ENCODE measurements at regions not wholly inside any gene's neighbourhood (a gene's known extent, or its start where the extent isn't known, plus 50 kb on each side); places are given as distances from the start of the nearest gene placed in this dataset.

DNA sequence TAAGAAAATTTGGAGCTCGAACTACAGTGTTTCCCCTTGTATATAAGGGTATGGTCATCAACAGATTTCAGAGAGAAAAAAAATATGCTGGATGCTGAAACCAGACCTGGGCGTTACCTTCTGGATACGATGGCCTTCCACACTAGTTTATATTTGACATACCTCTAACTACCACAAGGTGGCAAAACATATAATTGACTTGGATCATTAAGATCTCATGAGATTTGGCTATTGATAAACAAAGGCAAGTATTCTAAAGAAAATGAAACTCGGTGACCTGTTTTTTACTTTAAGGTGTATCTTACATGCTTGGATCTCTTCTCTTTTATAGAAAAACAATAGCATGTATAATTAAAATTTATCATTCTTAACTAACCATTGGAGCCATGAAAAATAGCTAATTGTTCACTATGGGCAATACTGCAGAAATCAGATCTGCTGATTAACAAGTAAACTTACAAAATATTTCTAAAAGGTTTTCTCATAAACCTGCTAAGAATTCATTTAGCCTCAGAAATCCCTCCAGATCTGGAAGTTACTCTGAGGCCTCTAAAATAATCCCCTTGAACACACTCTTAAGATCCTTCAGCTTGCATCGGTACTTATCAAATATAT is 300.6 kb upstream of the KCNH8 start:
- Mint-ChIP-seq H3K4me1 (ENCODE audit: low read depth) (peaks cover 12% of the 10 kb centered on the region), H3K4me3 (no peak overlapping the region), H3K9me3 (no peaks in the 10 kb centered on the region), H3K27ac (no peak overlapping the region), H3K27me3 (no peaks in the 10 kb centered on the region), H3K36me3 (ENCODE audit: low read depth) (no peaks in the 10 kb centered on the region)
- intact Hi-C loops (cut with micrococcal nuclease), result loop anchor here (10.0 kb wide), 1 partner anchor 1017 kb away; no protein-coding TSS in a partner anchor

DNA sequence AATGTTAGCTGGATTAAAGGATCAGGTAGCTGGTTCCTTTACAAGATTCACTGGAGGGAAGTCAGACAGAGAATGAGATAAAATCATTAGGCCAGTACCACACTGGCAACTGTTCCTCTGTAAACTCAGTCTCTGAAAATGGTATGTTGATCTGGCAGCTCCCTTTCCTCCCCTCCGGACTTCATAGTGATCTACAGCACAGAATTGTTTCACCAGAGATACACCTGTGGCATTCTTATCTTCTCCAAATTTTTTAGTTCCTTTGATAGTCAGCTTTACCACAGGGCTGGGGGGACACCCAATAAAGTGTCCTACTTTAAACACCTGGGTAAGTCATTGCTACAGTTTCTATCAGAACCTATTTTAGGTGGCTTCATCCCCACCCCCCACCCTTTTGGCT is 304.3 kb upstream of the KCNH8 start:
- Mint-ChIP-seq H3K36me3 (ENCODE audit: low read depth) (no peaks in the 10 kb centered on the region), H3K27ac (no peak overlapping the region), H3K9me3 (no peaks in the 10 kb centered on the region), H3K4me1 (ENCODE audit: low read depth) (peaks cover 12% of the 10 kb centered on the region), H3K4me3 (no peak overlapping the region), H3K27me3 (no peaks in the 10 kb centered on the region)
- intact Hi-C loops (cut with micrococcal nuclease), result loop anchor here (10.0 kb wide), 1 partner anchor 1021 kb away; no protein-coding TSS in a partner anchor

- no peaks in the 10 kb centered on the region for H3K9me3 Mint-ChIP-seq
- no peak overlapping the region for H3K4me3 Mint-ChIP-seq
- peaks cover 12% of the 10 kb centered on the region for H3K4me1 Mint-ChIP-seq (ENCODE audit: low read depth)
- intact Hi-C loops (cut with micrococcal nuclease), result loop anchor here (10.0 kb wide), 1 partner anchor 1022 kb away; no protein-coding TSS in a partner anchor
- H3K36me3 Mint-ChIP-seq (ENCODE audit: low read depth), result no peaks in the 10 kb centered on the region
- H3K27ac Mint-ChIP-seq, result no peak overlapping the region
- H3K27me3 Mint-ChIP-seq, result no peaks in the 10 kb centered on the region
Observed at GRCh38 chr3:18843188-18843587, 305.1 kb upstream of the KCNH8 start.

DNA sequence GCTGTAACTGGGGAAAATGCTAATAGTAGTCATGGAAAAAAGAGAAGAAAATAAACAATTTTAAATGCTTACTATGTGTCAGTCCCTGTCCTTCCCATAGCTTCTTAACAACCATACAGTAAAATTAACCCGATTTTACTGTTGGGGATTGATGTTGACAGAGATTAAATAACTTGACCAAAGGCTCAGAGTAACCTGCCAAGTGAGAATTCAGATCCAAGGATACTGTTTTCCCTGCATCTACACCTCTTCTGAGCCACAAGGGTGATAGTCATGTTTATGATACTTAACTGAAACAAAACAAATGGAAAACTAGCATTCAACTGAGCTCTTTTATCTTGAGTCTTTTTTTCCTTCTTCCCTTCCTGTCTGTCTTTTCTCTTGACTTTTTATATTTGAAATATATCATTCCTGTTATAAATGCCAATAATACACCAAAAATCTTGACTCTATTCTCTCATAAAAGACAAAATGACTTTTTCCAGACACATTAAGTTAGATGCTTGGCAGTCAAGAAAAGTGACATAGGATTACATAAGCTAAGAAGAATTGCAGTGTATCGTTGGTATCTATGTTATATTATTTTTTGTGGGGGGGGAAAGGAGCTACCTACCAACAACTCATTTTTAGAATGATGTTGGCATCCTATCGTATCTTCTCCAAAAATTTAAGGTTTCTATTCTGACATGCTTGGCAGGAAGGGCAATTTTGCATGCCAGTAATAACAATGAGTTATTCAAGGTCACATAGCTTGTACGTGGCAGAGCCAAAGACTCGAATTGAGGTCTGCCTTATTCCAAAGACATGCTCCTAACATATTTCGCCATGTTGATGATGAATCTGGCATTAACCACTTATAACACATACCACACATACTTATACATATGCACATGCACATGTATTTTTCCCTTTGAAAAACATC is 306.6 kb upstream of the KCNH8 start:
- H3K4me3 Mint-ChIP-seq, result no peak overlapping the region
- H3K27me3 Mint-ChIP-seq, result no peaks in the 10 kb centered on the region
- H3K9me3 Mint-ChIP-seq, result no peaks in the 10 kb centered on the region
- no peak overlapping the region for H3K27ac Mint-ChIP-seq
- H3K4me1 Mint-ChIP-seq (ENCODE audit: low read depth), result peaks cover 12% of the 10 kb centered on the region
- intact Hi-C loops (cut with micrococcal nuclease), result loop anchor here (10.0 kb wide), 1 partner anchor 1023 kb away; no protein-coding TSS in a partner anchor
- no peaks in the 10 kb centered on the region for H3K36me3 Mint-ChIP-seq (ENCODE audit: low read depth)

DNA sequence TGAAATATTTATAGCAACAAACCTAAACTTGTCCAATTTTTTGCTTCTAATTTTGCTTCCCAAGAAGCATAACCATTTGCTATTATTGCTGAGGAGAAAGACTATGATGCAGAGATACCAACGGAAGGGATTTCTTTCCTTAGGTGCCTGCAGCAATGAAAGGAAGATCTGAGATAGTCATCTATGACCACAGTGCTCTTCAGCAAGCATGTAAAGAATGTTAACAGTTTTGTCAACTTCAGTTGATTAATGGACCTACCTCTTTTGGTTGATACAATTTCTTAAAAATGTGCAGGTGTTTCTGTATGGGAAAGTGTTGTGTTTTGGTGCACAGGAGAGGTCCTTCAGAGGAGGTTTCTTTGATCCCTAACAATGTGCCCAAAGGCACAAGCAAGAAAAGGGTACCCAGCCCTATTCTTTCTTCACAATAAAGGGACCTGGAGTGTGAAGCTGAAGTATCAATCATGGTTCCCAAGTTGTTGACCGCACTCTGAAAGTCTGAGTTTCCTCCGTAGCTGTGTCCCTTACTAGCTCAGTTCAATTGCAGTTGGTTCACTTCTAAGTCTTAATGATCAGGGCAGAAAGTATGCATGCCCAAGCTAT is 307.7 kb upstream of the KCNH8 start:
- intact Hi-C loops (cut with micrococcal nuclease), result loop anchor here (10.0 kb wide), 1 partner anchor 1024 kb away; no protein-coding TSS in a partner anchor

DNA sequence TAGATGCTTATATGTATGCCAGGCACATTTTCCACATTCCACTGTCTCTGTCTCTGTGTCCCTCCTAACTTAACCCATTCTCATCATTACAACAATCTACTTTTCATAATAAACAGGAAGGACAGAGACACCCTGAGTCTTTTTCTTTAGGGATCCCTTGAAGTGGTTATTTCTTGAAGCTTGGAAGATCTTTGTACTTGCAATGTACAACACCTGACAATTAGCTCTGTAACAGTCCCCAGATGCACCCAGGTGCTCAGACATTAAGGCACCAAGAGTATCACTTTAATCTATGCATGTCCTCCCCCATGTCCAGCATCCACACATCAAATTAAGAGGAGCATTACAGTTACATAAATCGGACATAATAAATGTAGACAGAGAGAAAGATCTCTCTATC is 309.6 kb upstream of the KCNH8 start:
- intact Hi-C loops (cut with micrococcal nuclease), result no loop called here
- no peak overlapping the region for H3K4me3 Mint-ChIP-seq
- H3K27ac Mint-ChIP-seq, result no peak overlapping the region
- H3K36me3 Mint-ChIP-seq (ENCODE audit: low read depth), result no peaks in the 10 kb centered on the region
- H3K27me3 Mint-ChIP-seq, result no peaks in the 10 kb centered on the region
- H3K4me1 Mint-ChIP-seq (ENCODE audit: low read depth), result no peaks in the 10 kb centered on the region
- H3K9me3 Mint-ChIP-seq, result no peaks in the 10 kb centered on the region

More for the DNA sequence above, 307.7 kb upstream of the KCNH8 start:
- H3K4me3 Mint-ChIP-seq, result no peak overlapping the region
- H3K9me3 Mint-ChIP-seq, result no peaks in the 10 kb centered on the region
- no peaks in the 10 kb centered on the region for H3K36me3 Mint-ChIP-seq (ENCODE audit: low read depth)
- H3K27me3 Mint-ChIP-seq, result no peaks in the 10 kb centered on the region
- H3K4me1 Mint-ChIP-seq (ENCODE audit: low read depth), result peaks cover 6% of the 10 kb centered on the region
- no peak overlapping the region for H3K27ac Mint-ChIP-seq

- Mint-ChIP-seq H3K9me3 (no peaks in the 10 kb centered on the region), H3K27ac (no peak overlapping the region), H3K4me1 (ENCODE audit: low read depth) (no peaks in the 10 kb centered on the region), H3K4me3 (no peak overlapping the region), H3K27me3 (no peaks in the 10 kb centered on the region), H3K36me3 (ENCODE audit: low read depth) (no peaks in the 10 kb centered on the region)
- intact Hi-C loops (cut with micrococcal nuclease), result no loop called here
Observed at GRCh38 chr3:18837137-18837755, 311.1 kb upstream of the KCNH8 start.

DNA sequence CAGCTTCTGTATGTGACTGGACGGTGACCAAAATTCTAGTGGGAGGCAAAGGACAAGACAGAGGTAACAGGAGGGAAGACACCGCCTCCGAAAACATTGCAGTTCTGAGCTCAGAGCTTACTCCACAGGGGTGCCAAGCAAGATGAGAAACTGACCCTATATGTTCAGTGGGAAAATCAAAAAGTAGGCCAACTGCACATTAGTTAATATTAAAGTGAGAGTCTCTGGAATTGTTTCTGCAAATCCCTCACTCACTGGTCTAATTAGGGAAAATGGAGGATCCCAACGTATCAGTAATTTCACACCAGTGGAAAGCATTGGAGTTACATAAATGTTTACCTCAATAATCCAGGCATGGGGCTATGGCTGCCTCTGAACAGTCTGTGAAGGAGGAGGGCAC is 313.3 kb upstream of the KCNH8 start:
- Mint-ChIP-seq H3K27ac (no peak overlapping the region), H3K4me3 (no peak overlapping the region), H3K27me3 (no peaks in the 10 kb centered on the region), H3K9me3 (no peaks in the 10 kb centered on the region), H3K4me1 (ENCODE audit: low read depth) (no peaks in the 10 kb centered on the region), H3K36me3 (ENCODE audit: low read depth) (no peaks in the 10 kb centered on the region)
- intact Hi-C loops (cut with micrococcal nuclease), result no loop called here

- Mint-ChIP-seq H3K27ac (no peak overlapping the region), H3K4me3 (no peak overlapping the region), H3K36me3 (ENCODE audit: low read depth) (no peaks in the 10 kb centered on the region), H3K27me3 (no peaks in the 10 kb centered on the region), H3K9me3 (no peaks in the 10 kb centered on the region), H3K4me1 (ENCODE audit: low read depth) (no peaks in the 10 kb centered on the region)
- intact Hi-C loops (cut with micrococcal nuclease), result no loop called here
Observed at GRCh38 chr3:18830087-18830486, 318.2 kb upstream of the KCNH8 start.

GRCh38 chr3:18828637-18829036 is 319.7 kb upstream of the KCNH8 start:
- H3K27ac Mint-ChIP-seq, result no peak overlapping the region
- intact Hi-C loops (cut with micrococcal nuclease), result no loop called here
- no peaks in the 10 kb centered on the region for H3K27me3 Mint-ChIP-seq
- H3K4me3 Mint-ChIP-seq, result no peak overlapping the region
- no peaks in the 10 kb centered on the region for H3K36me3 Mint-ChIP-seq (ENCODE audit: low read depth)
- H3K4me1 Mint-ChIP-seq (ENCODE audit: low read depth), result no peaks in the 10 kb centered on the region
- no peaks in the 10 kb centered on the region for H3K9me3 Mint-ChIP-seq

DNA sequence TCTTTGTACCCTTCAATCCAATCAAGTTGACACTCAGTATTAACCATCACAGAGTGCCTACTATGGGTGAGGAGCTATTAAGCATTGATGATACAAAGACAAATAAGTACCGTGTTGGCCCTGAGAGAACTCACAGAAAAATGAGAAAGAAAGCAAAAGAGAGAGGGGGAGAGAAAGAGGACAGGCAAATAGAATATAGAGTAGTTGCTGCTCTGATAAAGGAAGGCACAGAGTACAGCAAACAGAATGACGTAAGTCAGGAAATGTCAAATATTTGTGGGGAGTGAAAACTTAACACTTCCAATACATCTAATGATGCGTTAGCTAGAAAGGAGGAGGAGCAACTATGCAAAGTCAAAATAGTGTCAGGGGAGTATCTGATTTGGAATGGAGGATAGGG is 320.6 kb upstream of the KCNH8 start:
- Mint-ChIP-seq H3K4me1 (ENCODE audit: low read depth) (no peaks in the 10 kb centered on the region), H3K9me3 (no peaks in the 10 kb centered on the region), H3K27ac (no peak overlapping the region), H3K36me3 (ENCODE audit: low read depth) (no peaks in the 10 kb centered on the region), H3K27me3 (no peaks in the 10 kb centered on the region), H3K4me3 (no peak overlapping the region)
- intact Hi-C loops (cut with micrococcal nuclease), result no loop called here

DNA sequence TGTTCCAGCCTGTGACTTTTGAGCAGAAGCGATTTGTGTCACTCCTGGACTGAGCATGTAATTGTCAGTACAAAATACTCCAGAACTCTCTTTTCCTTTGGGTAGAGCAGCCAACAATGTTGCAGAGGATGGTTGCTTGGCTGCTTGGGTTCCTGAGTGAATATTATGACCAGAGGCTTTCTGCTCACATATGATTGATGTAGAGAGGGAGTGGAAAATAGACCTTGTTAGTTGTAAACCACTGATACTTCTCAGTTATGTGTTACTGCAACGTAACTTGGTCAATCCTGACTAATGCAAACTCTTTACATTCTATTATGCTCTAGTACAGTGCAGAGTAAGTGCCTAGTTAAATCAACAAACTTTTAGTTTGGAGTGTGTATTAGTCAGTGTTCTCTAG is 322.6 kb upstream of the KCNH8 start:
- no peaks in the 10 kb centered on the region for H3K27me3 Mint-ChIP-seq
- intact Hi-C loops (cut with micrococcal nuclease), result no loop called here
- no peaks in the 10 kb centered on the region for H3K4me1 Mint-ChIP-seq (ENCODE audit: low read depth)
- H3K27ac Mint-ChIP-seq, result no peak overlapping the region
- H3K36me3 Mint-ChIP-seq (ENCODE audit: low read depth), result no peaks in the 10 kb centered on the region
- no peak overlapping the region for H3K4me3 Mint-ChIP-seq
- no peaks in the 10 kb centered on the region for H3K9me3 Mint-ChIP-seq

- Mint-ChIP-seq H3K4me3 (no peak overlapping the region), H3K27me3 (no peaks in the 10 kb centered on the region), H3K4me1 (ENCODE audit: low read depth) (no peaks in the 10 kb centered on the region), H3K9me3 (peaks cover 10% of the 10 kb centered on the region), H3K27ac (no peak overlapping the region), H3K36me3 (ENCODE audit: low read depth) (no peaks in the 10 kb centered on the region)
- intact Hi-C loops (cut with micrococcal nuclease), result no loop called here
Observed at GRCh38 chr3:18813300-18813699, 335.0 kb upstream of the KCNH8 start.

- H3K4me1 Mint-ChIP-seq (ENCODE audit: low read depth), result no peaks in the 10 kb centered on the region
- intact Hi-C loops (cut with micrococcal nuclease), result no loop called here
- no peaks in the 10 kb centered on the region for H3K36me3 Mint-ChIP-seq (ENCODE audit: low read depth)
- no peak overlapping the region for H3K27ac Mint-ChIP-seq
- H3K27me3 Mint-ChIP-seq, result no peaks in the 10 kb centered on the region
- no peak overlapping the region for H3K4me3 Mint-ChIP-seq
- peaks cover 2% of the 10 kb centered on the region for H3K9me3 Mint-ChIP-seq
Observed at GRCh38 chr3:18812316-18812715, 336.0 kb upstream of the KCNH8 start.
